A673 (cell line): ENCODE measurements at regions not wholly inside any gene's neighbourhood (a gene's known extent, or its start where the extent isn't known, plus 50 kb on each side); places are given as distances from the start of the nearest gene placed in this dataset.

ENCODE experiments used
- BruUV-seq: library from RNA; stranded (reverse); fragments of 400-500 nt; replicated peaks from 2 replicates; lab custom pipeline; 2021; lab: Mats Ljungman, UMichigan
- CTCF ChIA-PET: fragments of 300-600 bp; sonication (Branson Sonifier 250); formaldehyde crosslinking; loops from one replicate; lab custom pipeline; 2022; ENCODE audit warnings: antibody characterized with exemption; lab: Charles Lee
- POLR2A ChIA-PET: fragments of 300-600 bp; sonication (Branson Sonifier 250); formaldehyde crosslinking; loops from one replicate; lab custom pipeline; 2022; ENCODE audit warnings: antibody characterized with exemption; ENCODE audit not compliant: low non-redundant PET; lab: Charles Lee
- DNase-seq: peaks from one replicate; pipeline ENCODE4 v3.0.0-alpha.2; 2015; ENCODE audit warnings: low spot score
- H3K27ac ChIP-seq: fragments of 200-600 bp; sonication (generic); 2 replicates; pipeline ENCODE4 v1.5.1; 2016; ENCODE audit warnings: mixed run types, low read depth, mild to moderate bottlenecking, mixed read lengths, antibody characterized with exemption, low read length; ENCODE audit not compliant: poor library complexity, severe bottlenecking
- H3K27me3 ChIP-seq: fragments of 200-600 bp; sonication (generic); replicated peaks from 2 replicates; pipeline ENCODE4 v1.6.1; 2017; ENCODE audit warnings: mixed run types, low read depth, mild to moderate bottlenecking, mixed read lengths, antibody characterized with exemption, low read length; ENCODE audit not compliant: insufficient read depth, poor library complexity
- H3K36me3 ChIP-seq: fragments of 200-600 bp; sonication (generic); 2 replicates; pipeline ENCODE4 v1.6.1; 2016; ENCODE audit warnings: mixed run types, mild to moderate bottlenecking, mixed read lengths, antibody characterized with exemption, low read length; ENCODE audit not compliant: insufficient read depth, poor library complexity, severe bottlenecking
- H3K4me1 ChIP-seq: fragments of 200-600 bp; sonication (generic); 2 replicates; pipeline ENCODE4 v1.6.1; 2017; ENCODE audit warnings: mixed run types, mild to moderate bottlenecking, mixed read lengths, antibody characterized with exemption, low read length; ENCODE audit not compliant: insufficient read depth, poor library complexity, severe bottlenecking
- H3K4me3 ChIP-seq: fragments of 200-600 bp; sonication (generic); 2 replicates; pipeline ENCODE4 v1.5.1; 2016; ENCODE audit warnings: low read depth, mixed run types, mild to moderate bottlenecking, mixed read lengths, low read length; ENCODE audit not compliant: poor library complexity, severe bottlenecking
- H3K9me3 ChIP-seq: fragments of 200-600 bp; sonication (generic); 2 replicates; pipeline ENCODE4 v1.6.1; 2016; ENCODE audit warnings: mixed run types, low read depth, mild to moderate bottlenecking, mixed read lengths, antibody characterized with exemption, low read length; ENCODE audit not compliant: poor library complexity, severe bottlenecking
- EZH2 ChIP-seq: fragments of 200-600 bp; sonication (generic); IDR thresholded peaks from 2 replicates; pipeline ENCODE4 v1.6.1; 2017; ENCODE audit warnings: borderline replicate concordance, low read depth, mild to moderate bottlenecking, mixed read lengths, antibody characterized with exemption, low read length; ENCODE audit not compliant: poor library complexity, severe bottlenecking
- intact Hi-C: fragments of 100-400 bp; cut with micrococcal nuclease; formaldehyde crosslinking; loops from one replicate; pipeline ENCODE4 v1.10.0; 2022; ENCODE audit not compliant: unreplicated experiment
- TF ChIP-seq, protein P1 (sequence below): fragments of 300-800, 200-600 bp; sonication (generic); conservative IDR thresholded peaks from 2 replicates; pipeline ENCODE4 v1.5.1; 2017; ENCODE audit warnings: low read depth, mild to moderate bottlenecking, antibody characterized with exemption, low read length, moderate library complexity, mixed read lengths

GRCh38 chr9:2481216-2481615 lies 140.4 kb upstream of the VLDLR start:
- intact Hi-C loops = no loop called here
- CTCF ChIA-PET = no interaction called here
- Histone ChIP-seq H3K27me3 (no peaks in the 10 kb centered on the region), H3K9me3 (no peaks in the 10 kb centered on the region), H3K36me3 (no peaks in the 10 kb centered on the region), H3K27ac (no peak overlapping the region), H3K4me1 (no peaks in the 10 kb centered on the region), H3K4me3 (no peak overlapping the region)
- BruUV-seq = no TSS peak
- POLR2A ChIA-PET = no interaction called here
- no peak for TF ChIP-seq EZH2
- TF ChIP-seq, protein P1, sequence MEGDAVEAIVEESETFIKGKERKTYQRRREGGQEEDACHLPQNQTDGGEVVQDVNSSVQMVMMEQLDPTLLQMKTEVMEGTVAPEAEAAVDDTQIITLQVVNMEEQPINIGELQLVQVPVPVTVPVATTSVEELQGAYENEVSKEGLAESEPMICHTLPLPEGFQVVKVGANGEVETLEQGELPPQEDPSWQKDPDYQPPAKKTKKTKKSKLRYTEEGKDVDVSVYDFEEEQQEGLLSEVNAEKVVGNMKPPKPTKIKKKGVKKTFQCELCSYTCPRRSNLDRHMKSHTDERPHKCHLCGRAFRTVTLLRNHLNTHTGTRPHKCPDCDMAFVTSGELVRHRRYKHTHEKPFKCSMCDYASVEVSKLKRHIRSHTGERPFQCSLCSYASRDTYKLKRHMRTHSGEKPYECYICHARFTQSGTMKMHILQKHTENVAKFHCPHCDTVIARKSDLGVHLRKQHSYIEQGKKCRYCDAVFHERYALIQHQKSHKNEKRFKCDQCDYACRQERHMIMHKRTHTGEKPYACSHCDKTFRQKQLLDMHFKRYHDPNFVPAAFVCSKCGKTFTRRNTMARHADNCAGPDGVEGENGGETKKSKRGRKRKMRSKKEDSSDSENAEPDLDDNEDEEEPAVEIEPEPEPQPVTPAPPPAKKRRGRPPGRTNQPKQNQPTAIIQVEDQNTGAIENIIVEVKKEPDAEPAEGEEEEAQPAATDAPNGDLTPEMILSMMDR = no peak
- DNase-seq = no peak

DNA sequence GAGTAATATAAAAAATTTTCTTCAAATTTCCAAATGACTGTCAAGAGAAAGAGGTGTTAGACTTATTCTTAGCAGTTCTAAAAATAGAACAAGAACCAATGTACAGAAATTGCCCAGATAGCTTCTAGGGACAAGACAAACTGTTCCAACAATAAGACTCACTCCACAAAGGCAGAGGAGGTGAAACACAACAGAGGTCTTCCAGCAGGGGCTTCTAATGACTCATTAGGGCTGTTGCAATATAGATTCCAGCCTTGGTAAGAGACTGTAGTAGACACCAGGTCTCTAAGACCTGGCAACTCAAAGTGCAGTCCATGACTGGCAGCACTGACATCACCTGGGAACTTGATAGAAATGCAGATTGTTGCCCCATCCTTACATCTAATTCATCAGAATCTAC lies 134.6 kb upstream of the VLDLR start:
- CTCF ChIA-PET = no interaction called here

GRCh38 chr9:2489838-2490314 lies 131.7 kb upstream of the VLDLR start:
- intact Hi-C loops = loop anchor here (10.0 kb wide), 1 partner anchor 245 kb away; no protein-coding TSS in a partner anchor

More for the DNA sequence above, 134.6 kb upstream of the VLDLR start:
- Histone ChIP-seq H3K27me3 (no peaks in the 10 kb centered on the region), H3K4me1 (no peaks in the 10 kb centered on the region), H3K9me3 (no peaks in the 10 kb centered on the region), H3K36me3 (no peaks in the 10 kb centered on the region), H3K4me3 (no peak overlapping the region), H3K27ac (no peak overlapping the region)
- POLR2A ChIA-PET = interaction anchor here (0.6 kb wide), 1 partner anchor 365 kb away, joined by 3 read pairs; no protein-coding TSS in a partner anchor
- TF ChIP-seq, protein P1 = no peak
- no peak for TF ChIP-seq EZH2
- intact Hi-C loops = no loop called here
- no peak for DNase-seq
- BruUV-seq = no TSS peak

More at GRCh38 chr9:2489838-2490314, 131.7 kb upstream of the VLDLR start:
- no peak overlapping the region for H3K27ac ChIP-seq
- CTCF ChIA-PET = no interaction called here
- no TSS peak for BruUV-seq
- TF ChIP-seq, protein P1 = no peak
- TF ChIP-seq EZH2 = no peak
- H3K4me3 ChIP-seq = no peak overlapping the region
- no peaks in the 10 kb centered on the region for H3K27me3 ChIP-seq
- no peaks in the 10 kb centered on the region for H3K4me1 ChIP-seq
- no peaks in the 10 kb centered on the region for H3K36me3 ChIP-seq
- DNase-seq = peak; percentile 25
- POLR2A ChIA-PET = interaction anchor here (0.6 kb wide), 1 partner anchor 973 kb away, joined by 6 read pairs; no protein-coding TSS in a partner anchor
- H3K9me3 ChIP-seq = no peaks in the 10 kb centered on the region
